OCI-LY1 (cell line): ENCODE measurements at regions not wholly inside any gene's neighbourhood (a gene's known extent, or its start where the extent isn't known, plus 50 kb on each side); places are given as distances from the start of the nearest gene placed in this dataset.

Source experiments
- CTCF ChIP-seq: fragments of 200-600 bp; sonication (generic), shearing (Covaris generic); IDR thresholded peaks from 2 replicates; pipeline ENCODE4 v1.5.1; 2017; ENCODE audit warnings: mild to moderate bottlenecking, antibody characterized with exemption, low read length, moderate library complexity, mixed read lengths
- EZH2 ChIP-seq: fragments of 200-600 bp; sonication (generic), shearing (Covaris generic); IDR thresholded peaks from 2 replicates; pipeline ENCODE4 v1.8.0; 2017; ENCODE audit warnings: borderline replicate concordance, mixed run types, mild to moderate bottlenecking, antibody characterized with exemption, low read length, moderate library complexity, mixed read lengths

DNA sequence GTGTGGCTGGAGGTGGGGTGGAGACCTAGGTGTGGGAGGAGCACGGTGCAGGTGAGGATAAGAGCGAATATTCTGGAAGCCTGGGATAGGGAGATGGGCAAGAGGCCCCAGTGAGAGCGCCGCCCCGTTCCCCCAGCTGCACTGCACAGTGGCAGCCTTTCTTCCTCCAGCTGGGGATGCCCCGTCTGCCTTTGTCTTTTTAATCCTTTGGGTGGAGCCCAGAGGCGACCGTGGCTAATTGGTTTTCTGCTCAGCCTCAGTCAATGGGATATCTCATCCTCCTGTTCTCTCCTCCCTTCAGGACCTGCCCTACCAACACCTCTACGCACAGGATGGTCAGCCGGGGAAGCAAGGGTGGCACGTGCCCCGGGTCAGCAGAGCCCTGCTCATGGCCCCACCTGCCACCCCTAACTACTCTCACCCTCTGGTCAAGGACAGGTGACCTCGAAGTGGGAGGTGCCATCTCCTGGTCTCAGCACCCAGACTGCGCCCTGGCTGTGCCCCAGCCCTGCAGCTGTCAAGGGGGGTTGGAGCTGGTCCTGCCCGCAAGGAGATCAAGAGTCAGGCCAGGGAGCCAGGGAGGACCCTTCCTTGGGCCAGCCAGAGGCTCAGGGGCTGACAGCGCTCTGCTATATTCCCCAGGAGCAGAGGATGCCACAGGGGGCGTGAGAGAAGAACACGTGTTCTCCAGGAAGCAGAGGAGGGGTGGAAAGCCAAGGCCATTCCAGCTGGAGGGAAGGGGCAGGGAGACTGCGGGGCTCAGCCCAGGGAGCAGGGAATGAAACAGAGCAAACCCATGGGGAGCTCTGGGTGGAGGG, 64.0 kb downstream of the ADRA2C start:
- TF ChIP-seq CTCF (no peak), EZH2 (no peak)
